Trophoblast cell (in vitro differentiated cells and primary cell): ENCODE measurements at regions not wholly inside any gene's neighbourhood (a gene's known extent, or its start where the extent isn't known, plus 50 kb on each side); places are given as distances from the start of the nearest gene placed in this dataset.

ENCODE experiments used
- DNase-seq, 2 donors: peaks; one replicate each; pipeline ENCODE4 v3.0.0-alpha.2; 2016
- H2AFZ ChIP-seq: 2 replicates; pipeline ENCODE4 v1.6.1; 2013; ENCODE audit warnings: low read length, moderate library complexity, mild to moderate bottlenecking; ENCODE audit not compliant: insufficient read depth, poor library complexity
- H2AK5ac ChIP-seq: 2 replicates; pipeline ENCODE4 v1.6.1; 2013; ENCODE audit warnings: mild to moderate bottlenecking, low read length
- H2BK120ac ChIP-seq: 2 replicates; pipeline ENCODE4 v1.6.1; 2013; ENCODE audit warnings: low read length, mild to moderate bottlenecking, moderate library complexity; ENCODE audit not compliant: insufficient read depth, poor library complexity
- H2BK12ac ChIP-seq: 2 replicates; pipeline ENCODE4 v1.6.1; 2013; ENCODE audit warnings: mild to moderate bottlenecking, low read length, moderate library complexity
- H2BK5ac ChIP-seq: 2 replicates; pipeline ENCODE4 v1.6.1; 2013; ENCODE audit warnings: low read length, low read depth, moderate library complexity, mild to moderate bottlenecking; ENCODE audit not compliant: poor library complexity
- H3K14ac ChIP-seq: 2 replicates; pipeline ENCODE4 v1.6.1; 2013; ENCODE audit warnings: mild to moderate bottlenecking, low read length
- H3K18ac ChIP-seq: 2 replicates; pipeline ENCODE4 v1.6.1; 2013; ENCODE audit warnings: mild to moderate bottlenecking, low read length
- H3K23ac ChIP-seq: 2 replicates; pipeline ENCODE4 v1.6.1; 2013; ENCODE audit warnings: low read length
- H3K27ac ChIP-seq: 2 replicates; pipeline ENCODE4 v1.5.1; 2013; ENCODE audit warnings: low read depth, mild to moderate bottlenecking, inconsistent platforms, low read length, moderate library complexity
- H3K27me3 ChIP-seq: 2 replicates; pipeline ENCODE4 v1.6.1; 2013; ENCODE audit warnings: inconsistent platforms, mild to moderate bottlenecking, low read length, moderate library complexity; ENCODE audit not compliant: insufficient read depth
- H3K36me3 ChIP-seq, 2 experiments: 1 replicate in 1 of 2; 2 replicates in 1 of 2; pipeline ENCODE4 v1.6.1; 2013; ENCODE audit warnings: low read length in 2 of 2, mild to moderate bottlenecking in 2 of 2, moderate library complexity in 1 of 2; ENCODE audit not compliant: insufficient read depth in 2 of 2, control insufficient read depth in 1 of 2
- H3K4ac ChIP-seq: 2 replicates; pipeline ENCODE4 v1.6.1; 2013; ENCODE audit warnings: low read depth, mild to moderate bottlenecking, low read length, moderate library complexity
- H3K4me1 ChIP-seq, 2 experiments: 1 replicate in 1 of 2; 2 replicates in 1 of 2; pipeline ENCODE4 v1.6.1; 2013; ENCODE audit warnings: low read length in 2 of 2, mild to moderate bottlenecking in 2 of 2, moderate library complexity in 1 of 2; ENCODE audit not compliant: insufficient read depth in 2 of 2, control insufficient read depth in 1 of 2
- H3K4me2 ChIP-seq: 2 replicates; pipeline ENCODE4 v1.6.1; 2013; ENCODE audit warnings: inconsistent platforms, mild to moderate bottlenecking, low read length, moderate library complexity
- H3K4me3 ChIP-seq: 2 replicates; pipeline ENCODE4 v1.5.1; 2013; ENCODE audit warnings: mild to moderate bottlenecking, low read depth, low read length, inconsistent platforms
- H3K79me1 ChIP-seq: one replicate; pipeline ENCODE4 v1.6.1; 2013; ENCODE audit warnings: low read length
- H3K79me2 ChIP-seq: 2 replicates; pipeline ENCODE4 v1.6.1; 2013; ENCODE audit warnings: low read length, mild to moderate bottlenecking; ENCODE audit not compliant: control insufficient read depth, insufficient read depth, poor library complexity
- H3K9ac ChIP-seq: 2 replicates; pipeline ENCODE4 v1.6.1; 2013; ENCODE audit warnings: mild to moderate bottlenecking, low read length
- H3K9me3 ChIP-seq: 2 replicates; pipeline ENCODE4 v1.6.1; 2013; ENCODE audit warnings: low read depth, mild to moderate bottlenecking, control low read depth, inconsistent platforms, low read length; ENCODE audit not compliant: insufficient read depth
- H4K12ac ChIP-seq: 2 replicates; pipeline ENCODE4 v1.6.1; 2013; ENCODE audit warnings: low read depth, mild to moderate bottlenecking, low read length, moderate library complexity
- H4K8ac ChIP-seq: 2 replicates; pipeline ENCODE4 v1.6.1; 2013; ENCODE audit warnings: low read depth, mild to moderate bottlenecking, low read length, moderate library complexity
- H4K91ac ChIP-seq: one replicate; pipeline ENCODE4 v1.6.1; 2013; ENCODE audit warnings: low read depth, mild to moderate bottlenecking, low read length, moderate library complexity
- WGBS: extraction: QIAGEN DNeasy Blood & Tissue Kit; methylation state at CpG from one replicate; pipeline ENCODE4 v1.1.7; 2013; ENCODE audit warnings: missing lambda C conversion rate; ENCODE audit not compliant: insufficient read length, insufficient coverage; ENCODE audit errors: extremely low coverage; 5-methylcytosine and 5-hydroxymethylcytosine counted together

DNA sequence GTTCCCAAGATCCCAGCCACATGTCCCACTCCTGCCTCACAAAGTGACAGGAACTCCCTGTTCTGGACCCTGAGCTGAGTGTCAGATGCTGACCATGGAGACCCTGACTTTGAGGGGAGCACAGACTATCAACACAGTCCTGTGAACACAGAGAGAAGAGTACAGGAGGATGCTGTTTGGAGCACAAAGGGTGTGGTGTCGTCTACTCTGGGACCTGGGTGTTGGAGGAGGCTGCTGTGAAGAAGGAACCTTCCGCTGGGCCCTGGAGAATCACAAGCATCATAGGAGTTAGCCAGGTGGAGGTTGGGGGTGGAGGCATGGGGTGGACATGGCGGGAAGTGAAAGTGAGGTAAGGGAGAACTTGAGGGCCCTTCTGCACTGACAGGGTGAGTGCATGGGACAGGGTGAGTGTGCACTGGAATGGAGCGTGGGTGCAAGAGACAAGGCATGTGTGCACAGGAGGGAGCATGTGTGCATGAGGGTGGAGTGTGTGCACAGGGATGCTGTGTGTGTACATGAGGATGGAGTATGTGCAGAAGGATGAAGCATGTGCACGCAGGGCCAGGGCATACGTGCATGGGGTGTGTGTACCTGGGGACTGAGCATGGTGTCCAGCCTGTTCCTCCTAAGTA, 70.7 kb upstream of the ANTXRL start:
- Histone ChIP-seq H3K79me1 (no peaks in the 10 kb centered on the region), H2AK5ac (no peak overlapping the region), H3K4me3 (no peak overlapping the region), H3K4me1 (no peaks in the 10 kb centered on the region), H4K8ac (no peak overlapping the region), H3K27me3 (no peaks in the 10 kb centered on the region), H2BK120ac (no peak overlapping the region), H3K79me2 (no peaks in the 10 kb centered on the region), H2AFZ (no peak overlapping the region), H3K4me2 (no peak overlapping the region), H4K91ac (no peak overlapping the region), H2BK5ac (no peak overlapping the region), H3K36me3 (no peaks in the 10 kb centered on the region), H3K4ac (no peak overlapping the region), H3K23ac (peak overlapping the region; percentile 28), H3K9ac (no peak overlapping the region), H3K14ac (no peak overlapping the region), H4K12ac (no peak overlapping the region), H2BK12ac (no peak overlapping the region), H3K18ac (no peak overlapping the region), H3K9me3 (peaks cover 11% of the 10 kb centered on the region), H3K27ac (no peak overlapping the region)
- no peak for DNase-seq
- no CpG with 5 or more reads among the region's 6 CpGs for WGBS

DNA sequence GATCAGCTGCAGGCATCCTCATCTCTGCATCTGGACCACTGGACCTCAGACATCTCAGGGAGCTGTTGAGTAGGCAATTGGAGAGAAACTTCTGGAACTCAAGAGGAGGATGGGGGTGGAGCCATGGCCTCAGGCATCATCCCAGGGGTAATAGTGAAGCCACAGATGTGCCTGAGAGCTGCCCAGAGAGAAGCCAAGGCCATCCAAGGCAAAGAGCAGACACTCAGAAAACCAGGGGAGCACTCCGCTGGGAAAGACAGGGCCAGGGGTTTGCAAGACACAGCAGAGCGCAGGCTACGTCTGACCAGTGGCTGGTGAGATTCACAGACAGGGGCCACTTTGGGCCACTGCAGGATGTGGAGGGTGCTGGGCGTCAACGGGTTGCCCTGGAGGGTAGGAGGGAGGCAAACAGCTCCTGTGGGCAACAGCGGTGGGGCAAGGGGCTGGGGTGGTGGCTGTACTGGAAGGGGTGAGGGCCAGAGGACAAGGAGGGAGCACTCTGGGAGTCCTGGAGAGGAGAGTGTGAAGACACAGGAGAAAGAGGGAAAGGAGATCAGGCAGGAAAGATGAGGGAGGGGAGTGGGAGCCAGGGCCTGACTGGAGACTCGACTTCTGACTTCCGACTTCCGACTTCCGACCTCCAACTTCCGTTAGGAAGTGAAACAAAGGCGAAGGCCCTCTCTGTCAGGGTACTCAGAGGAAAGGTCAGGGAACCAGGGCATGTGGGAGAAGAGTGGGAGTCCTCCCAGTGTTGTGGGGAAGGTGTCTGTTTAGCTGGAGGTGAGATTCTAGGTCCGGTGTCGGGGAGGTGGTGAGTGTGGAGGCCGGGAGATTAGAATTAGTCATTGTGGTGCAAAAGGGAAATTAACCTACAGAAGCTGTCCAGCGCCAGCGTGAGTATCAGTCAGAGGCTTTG, 69.7 kb upstream of the ANTXRL start:
- no peak for DNase-seq
- H2BK12ac ChIP-seq, result no peak overlapping the region
- H3K9ac ChIP-seq, result no peak overlapping the region
- no peak overlapping the region for H3K27ac ChIP-seq
- H2AFZ ChIP-seq, result no peak overlapping the region
- H3K79me1 ChIP-seq, result no peaks in the 10 kb centered on the region
- H4K91ac ChIP-seq, result no peak overlapping the region
- H3K23ac ChIP-seq, result no peak overlapping the region
- peaks cover 11% of the 10 kb centered on the region for H3K9me3 ChIP-seq
- H3K4me2 ChIP-seq, result no peak overlapping the region
- H3K36me3 ChIP-seq, result no peaks in the 10 kb centered on the region
- no peak overlapping the region for H3K4me3 ChIP-seq
- no peak overlapping the region for H4K12ac ChIP-seq
- WGBS, result no CpG with 5 or more reads among the region's 17 CpGs
- H3K4ac ChIP-seq, result no peak overlapping the region
- no peak overlapping the region for H2BK120ac ChIP-seq
- H3K4me1 ChIP-seq, result no peaks in the 10 kb centered on the region
- no peak overlapping the region for H2AK5ac ChIP-seq
- H3K18ac ChIP-seq, result no peak overlapping the region
- H4K8ac ChIP-seq, result no peak overlapping the region
- no peaks in the 10 kb centered on the region for H3K27me3 ChIP-seq
- no peak overlapping the region for H2BK5ac ChIP-seq
- no peaks in the 10 kb centered on the region for H3K79me2 ChIP-seq
- H3K14ac ChIP-seq, result no peak overlapping the region

- Histone ChIP-seq H3K4ac (no peak overlapping the region), H3K18ac (no peak overlapping the region), H3K27me3 (no peaks in the 10 kb centered on the region), H3K4me1 (no peaks in the 10 kb centered on the region), H3K79me1 (no peaks in the 10 kb centered on the region), H4K12ac (no peak overlapping the region), H3K4me2 (no peak overlapping the region), H4K91ac (no peak overlapping the region), H4K8ac (no peak overlapping the region), H2AFZ (no peak overlapping the region), H2AK5ac (no peak overlapping the region), H3K27ac (no peak overlapping the region), H2BK5ac (no peak overlapping the region), H2BK120ac (no peak overlapping the region), H3K36me3 (no peaks in the 10 kb centered on the region), H3K23ac (peak overlapping the region; percentile 28), H3K14ac (no peak overlapping the region), H3K79me2 (no peaks in the 10 kb centered on the region), H2BK12ac (no peak overlapping the region), H3K4me3 (no peak overlapping the region), H3K9ac (no peak overlapping the region), H3K9me3 (peaks cover 11% of the 10 kb centered on the region)
- DNase-seq, result no peak
- WGBS, result no CpG with 5 or more reads among the region's 6 CpGs
These were observed 68.9 kb upstream of the ANTXRL start for GRCh38 chr10:46217752-46218453.

GRCh38 chr10:46218921-46219320, 67.9 kb upstream of the ANTXRL start:
- WGBS, result no CpG with 5 or more reads among the region's 2 CpGs
- H3K4me3 ChIP-seq, result no peak overlapping the region

More at GRCh38 chr10:46218921-46219320, 67.9 kb upstream of the ANTXRL start:
- Histone ChIP-seq H3K4ac (no peak overlapping the region), H3K14ac (no peak overlapping the region), H4K91ac (no peak overlapping the region), H2AFZ (no peak overlapping the region), H3K18ac (no peak overlapping the region), H3K79me1 (no peaks in the 10 kb centered on the region), H3K9me3 (peaks cover 19% of the 10 kb centered on the region), H4K12ac (no peak overlapping the region), H3K9ac (no peak overlapping the region), H2BK12ac (no peak overlapping the region), H3K23ac (no peak overlapping the region), H3K79me2 (no peaks in the 10 kb centered on the region), H3K4me2 (no peak overlapping the region), H3K36me3 (no peaks in the 10 kb centered on the region), H3K27me3 (no peaks in the 10 kb centered on the region), H4K8ac (no peak overlapping the region), H2BK5ac (no peak overlapping the region), H3K27ac (no peak overlapping the region), H2BK120ac (no peak overlapping the region), H3K4me1 (no peaks in the 10 kb centered on the region), H2AK5ac (no peak overlapping the region)
- DNase-seq, result no peak
